Peyer's patch (tissue), 4 donors: ENCODE measurements at regions not wholly inside any gene's neighbourhood (a gene's known extent, or its start where the extent isn't known, plus 50 kb on each side); places are given as distances from the start of the nearest gene placed in this dataset.

ENCODE experiments used
- DNase-seq, 3 donors: peaks; one replicate each; pipeline ENCODE4 v3.0.0-alpha.2; 2017 to 2019
- H3K27ac ChIP-seq, 4 donors: fragments of 200-600 bp; sonication (generic); one replicate each; pipeline ENCODE4 v1.5.1; 2016 to 2019
- H3K27me3 ChIP-seq, 2 donors: fragments of 200-600 bp; sonication (generic); one replicate each; pipeline ENCODE4 v1.5.1; 2019
- H3K36me3 ChIP-seq, 3 donors: fragments of 200-600 bp; sonication (generic); one replicate each; pipeline ENCODE4 v1.5.1; 2016 to 2019
- H3K4me1 ChIP-seq, 4 donors: fragments of 200-600 bp; sonication (generic); one replicate each; pipeline ENCODE4 v1.5.1; 2016 to 2019
- H3K4me3 ChIP-seq, 4 donors: fragments of 200-600 bp; sonication (generic); 1 replicate in 3 of 4; 2 replicates in 1 of 4; pipeline ENCODE4 v1.5.1; 2016 to 2019; ENCODE audit warnings: mild to moderate bottlenecking in 1 of 4
- H3K9me3 ChIP-seq, 4 donors: fragments of 200-600 bp; sonication (generic); one replicate each; pipeline ENCODE4 v1.5.1; 2016 to 2019; ENCODE audit warnings: mild to moderate bottlenecking in 1 of 4
- CTCF ChIP-seq, 6 experiments: fragments of 450-650 bp in 4 of 6; fragments of 200-600 bp in 2 of 6; sonication (generic) in 1 of 6; IDR thresholded peaks; one replicate each; pipeline ENCODE4 v1.5.1; 2017 to 2019; ENCODE audit warnings: antibody characterized with exemption in 6 of 6, mild to moderate bottlenecking in 3 of 6, moderate library complexity in 1 of 6
- POLR2A ChIP-seq, 2 donors: fragments of 450-650 bp; IDR thresholded peaks; one replicate each; pipeline ENCODE4 v1.5.1; 2017; ENCODE audit warnings: antibody characterized with exemption in 2 of 2, mild to moderate bottlenecking in 2 of 2, moderate library complexity in 2 of 2

GRCh38 chr7:138307633-138308032 lies 152.4 kb upstream of the TRIM24 start:
- H3K4me3 ChIP-seq, result no peak overlapping the region
- no peak overlapping the region for H3K27ac ChIP-seq
- no peak for DNase-seq
- H3K9me3 ChIP-seq, result no peaks in the 10 kb centered on the region
- no peaks in the 10 kb centered on the region for H3K36me3 ChIP-seq
- TF ChIP-seq POLR2A (IDR thresholded peaks at IDR 0.05) (no peak), CTCF (IDR thresholded peaks at IDR 0.05) (no peak)
- H3K4me1 ChIP-seq, result no peaks in the 10 kb centered on the region
- no peaks in the 10 kb centered on the region for H3K27me3 ChIP-seq

- Histone ChIP-seq H3K27me3 (no peaks in the 10 kb centered on the region), H3K4me3 (no peak overlapping the region), H3K9me3 (no peaks in the 10 kb centered on the region), H3K36me3 (no peaks in the 10 kb centered on the region), H3K27ac (no peak overlapping the region), H3K4me1 (no peaks in the 10 kb centered on the region)
- DNase-seq, result no peak
- TF ChIP-seq POLR2A (IDR thresholded peaks at IDR 0.05) (no peak), CTCF (IDR thresholded peaks at IDR 0.05) (no peak)
Measured at GRCh38 chr7:138308136-138308535, 151.9 kb upstream of the TRIM24 start.

DNA sequence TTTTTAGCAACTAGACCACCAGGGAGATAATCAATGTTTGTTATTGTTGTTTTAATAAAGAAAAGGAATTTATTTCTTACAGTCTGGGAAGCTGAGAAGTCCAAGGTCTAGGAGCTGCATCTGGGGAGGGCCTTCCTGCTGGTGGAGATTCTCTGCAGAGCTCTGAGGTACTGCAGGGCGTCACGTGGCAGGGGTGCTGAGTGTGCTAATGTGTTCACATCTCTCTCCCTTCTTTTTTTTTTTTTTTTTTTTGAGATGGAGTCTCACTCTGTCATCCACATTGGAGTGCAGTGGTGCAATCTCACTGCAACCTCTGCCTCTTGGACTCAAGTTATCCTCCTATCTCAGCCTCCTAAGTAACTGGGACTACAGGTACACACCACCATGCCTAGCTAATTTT lies 150.9 kb upstream of the TRIM24 start:
- H3K27me3 ChIP-seq, result no peaks in the 10 kb centered on the region
- no peak overlapping the region for H3K4me3 ChIP-seq
- DNase-seq, result no peak
- no peaks in the 10 kb centered on the region for H3K4me1 ChIP-seq
- H3K27ac ChIP-seq, result no peak overlapping the region
- H3K36me3 ChIP-seq, result no peaks in the 10 kb centered on the region
- TF ChIP-seq CTCF (IDR thresholded peaks at IDR 0.05) (no peak), POLR2A (IDR thresholded peaks at IDR 0.05) (no peak)
- no peaks in the 10 kb centered on the region for H3K9me3 ChIP-seq

- no peaks in the 10 kb centered on the region for H3K9me3 ChIP-seq
Measured at GRCh38 chr7:138313829-138314178, 146.3 kb upstream of the TRIM24 start.

DNA sequence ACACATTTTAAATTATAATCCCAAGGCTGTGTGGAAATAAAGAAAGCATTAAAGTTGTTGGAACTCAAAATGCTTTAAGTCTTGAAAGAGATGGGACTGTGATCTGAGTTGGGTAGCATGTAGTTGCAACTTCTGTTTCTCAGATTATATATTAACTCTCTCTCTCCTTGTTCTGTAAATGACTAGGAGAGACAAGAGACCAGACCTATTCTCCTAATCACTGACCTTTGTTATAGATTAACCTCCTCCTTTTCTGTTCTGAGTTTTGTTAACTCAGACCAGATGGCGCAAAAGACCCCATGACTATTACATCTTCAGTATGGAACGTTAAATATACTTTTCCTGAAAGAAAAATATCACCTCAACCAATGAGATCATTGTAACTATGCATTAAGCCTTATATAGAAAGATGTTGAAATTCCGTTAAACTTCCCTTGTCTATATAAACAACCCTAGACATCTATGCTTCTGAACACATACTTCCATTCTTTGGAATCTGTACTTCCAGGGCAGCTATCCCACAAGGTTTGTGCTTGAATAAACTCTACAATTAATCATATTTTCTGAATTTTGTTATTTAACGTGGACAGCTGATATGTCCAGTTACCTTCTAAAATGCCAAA lies 143.5 kb upstream of the TRIM24 start:
- Histone ChIP-seq H3K36me3 (no peaks in the 10 kb centered on the region), H3K9me3 (no peaks in the 10 kb centered on the region), H3K4me3 (no peak overlapping the region), H3K27ac (no peak overlapping the region), H3K4me1 (no peaks in the 10 kb centered on the region), H3K27me3 (no peaks in the 10 kb centered on the region)
- no peak for DNase-seq
- no peak for TF ChIP-seq CTCF (IDR thresholded peaks at IDR 0.05)
- TF ChIP-seq POLR2A (IDR thresholded peaks at IDR 0.05), result no peak

More at GRCh38 chr7:138313829-138314178, 146.3 kb upstream of the TRIM24 start:
- TF ChIP-seq POLR2A (IDR thresholded peaks at IDR 0.05) (no peak), CTCF (IDR thresholded peaks at IDR 0.05) (no peak)
- DNase-seq, result no peak
- Histone ChIP-seq H3K27ac (peak overlapping the region in 1 of 4 donors; percentile 71), H3K36me3 (no peaks in the 10 kb centered on the region), H3K27me3 (no peaks in the 10 kb centered on the region), H3K4me1 (no peaks in the 10 kb centered on the region), H3K4me3 (no peak overlapping the region)
